CD4-positive, alpha-beta T cell (primary cell): ENCODE measurements at regions not wholly inside any gene's neighbourhood (a gene's known extent, or its start where the extent isn't known, plus 50 kb on each side); places are given as distances from the start of the nearest gene placed in this dataset.

ENCODE experiments used
- ATAC-seq: fragments of 200-7000 bp; cut with Tn5 transposase; one replicate; pipeline ENCODE4 v1.10.0; 2022; ENCODE audit warnings: mild to moderate bottlenecking; ENCODE audit not compliant: poor library complexity
- CTCF ChIA-PET: fragments of 350-600 bp; sonication (Branson Sonifier 250); formaldehyde crosslinking; loops from one replicate; lab custom pipeline; 2021; ENCODE audit warnings: antibody characterized with exemption, inconsistent platforms; lab: Charles Lee
- POLR2A ChIA-PET: fragments of 350-600 bp; sonication (Branson Sonifier 250); formaldehyde crosslinking; loops from one replicate; lab custom pipeline; 2021; ENCODE audit warnings: antibody characterized with exemption, inconsistent platforms; lab: Charles Lee
- DNase-seq, 14 experiments: peaks; one replicate each; pipeline ENCODE4 v3.0.0-alpha.2; 2013 to 2020; ENCODE audit warnings: mixed read lengths in 2 of 14
- H3K27ac ChIP-seq, 2 donors: one replicate each; pipeline versions ENCODE4 v1.5.1 to v1.7.0; 2013; ENCODE audit warnings: low read length in 2 of 2, low read depth in 1 of 2, mild to moderate bottlenecking in 1 of 2
- H3K27me3 ChIP-seq, 2 experiments: 1 replicate in 1 of 2; 2 replicates in 1 of 2; pipeline versions ENCODE4 v1.6.1 to v1.7.0; 2013; ENCODE audit warnings: low read length in 2 of 2, control low read depth in 1 of 2, mild to moderate bottlenecking in 1 of 2, moderate library complexity in 1 of 2; ENCODE audit not compliant: insufficient read depth in 2 of 2, control insufficient read depth in 1 of 2
- H3K36me3 ChIP-seq: one replicate; pipeline ENCODE4 v1.6.1; 2013; ENCODE audit warnings: low read length, control low read depth; ENCODE audit not compliant: insufficient read depth
- H3K4me1 ChIP-seq: one replicate; pipeline ENCODE4 v1.6.1; 2013; ENCODE audit warnings: low read length, control low read depth; ENCODE audit not compliant: insufficient read depth
- H3K4me3 ChIP-seq: one replicate; pipeline ENCODE4 v1.5.1; 2013; ENCODE audit warnings: mild to moderate bottlenecking, low read length, moderate library complexity
- H3K9me3 ChIP-seq, 2 experiments: 1 replicate in 1 of 2; 2 replicates in 1 of 2; pipeline versions ENCODE4 v1.6.1 to v1.7.0; 2013; ENCODE audit warnings: low read length in 2 of 2, mild to moderate bottlenecking in 2 of 2, control low read depth in 1 of 2, moderate library complexity in 1 of 2; ENCODE audit not compliant: control insufficient read depth in 1 of 2, insufficient read depth in 1 of 2
- H3K27ac Mint-ChIP-seq: one replicate; pipeline ENCODE4 v1.8.0; 2020; ENCODE audit warnings: mixed read lengths
- H3K27me3 Mint-ChIP-seq: one replicate; pipeline ENCODE4 v1.8.0; 2021; ENCODE audit warnings: mixed read lengths
- H3K36me3 Mint-ChIP-seq: one replicate; pipeline ENCODE4 v1.8.0; 2021; ENCODE audit warnings: low read depth, mixed read lengths
- H3K4me1 Mint-ChIP-seq: one replicate; pipeline ENCODE4 v1.8.0; 2021; ENCODE audit warnings: low read depth, mixed read lengths
- H3K4me3 Mint-ChIP-seq: one replicate; pipeline ENCODE4 v1.8.0; 2020; ENCODE audit warnings: mild to moderate bottlenecking, mixed read lengths
- H3K9me3 Mint-ChIP-seq: one replicate; pipeline ENCODE4 v1.8.0; 2020; ENCODE audit warnings: mixed read lengths
- intact Hi-C, 2 experiments: fragments of 100-400 bp; cut with DNase I in 1 of 2; cut with micrococcal nuclease in 1 of 2; formaldehyde crosslinking; loops; one replicate each; pipeline versions ENCODE4 v1.15.1 to v1.9.0; 2023 to 2025; cut with DNase I, micrococcal nuclease
- TF ChIP-seq, protein P1 (sequence below): fragments of 200-600 bp; IDR thresholded peaks from one replicate; pipeline ENCODE4 v1.8.0; 2022; ENCODE audit warnings: antibody characterized with exemption, mild to moderate bottlenecking

DNA sequence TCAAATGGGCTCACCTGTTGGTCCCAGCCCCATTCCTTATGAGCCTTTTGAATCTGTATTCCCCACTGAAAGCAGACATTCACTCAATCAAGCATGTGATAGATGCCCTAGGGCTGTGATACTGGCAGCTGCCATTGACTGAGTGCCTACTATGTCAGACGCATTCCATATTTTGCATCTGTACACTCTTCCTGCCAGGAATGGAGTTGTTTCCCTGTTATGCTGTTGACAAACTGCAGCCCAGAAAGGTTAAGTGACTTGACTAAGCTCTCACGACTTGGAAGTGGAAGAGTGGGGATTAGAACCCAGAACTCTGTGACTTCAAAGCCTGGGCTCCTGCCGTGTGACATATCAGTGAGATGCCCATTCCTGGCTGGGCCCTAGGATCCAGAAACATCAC is 211.4 kb downstream of the RPLP1 start:
- Histone ChIP-seq H3K4me3 (no peak overlapping the region), H3K27me3 (no peaks in the 10 kb centered on the region), H3K4me1 (peaks cover 30% of the 10 kb centered on the region), H3K27ac (no peak overlapping the region), H3K9me3 (no peaks in the 10 kb centered on the region), H3K36me3 (no peaks in the 10 kb centered on the region)
- TF ChIP-seq, protein P1, sequence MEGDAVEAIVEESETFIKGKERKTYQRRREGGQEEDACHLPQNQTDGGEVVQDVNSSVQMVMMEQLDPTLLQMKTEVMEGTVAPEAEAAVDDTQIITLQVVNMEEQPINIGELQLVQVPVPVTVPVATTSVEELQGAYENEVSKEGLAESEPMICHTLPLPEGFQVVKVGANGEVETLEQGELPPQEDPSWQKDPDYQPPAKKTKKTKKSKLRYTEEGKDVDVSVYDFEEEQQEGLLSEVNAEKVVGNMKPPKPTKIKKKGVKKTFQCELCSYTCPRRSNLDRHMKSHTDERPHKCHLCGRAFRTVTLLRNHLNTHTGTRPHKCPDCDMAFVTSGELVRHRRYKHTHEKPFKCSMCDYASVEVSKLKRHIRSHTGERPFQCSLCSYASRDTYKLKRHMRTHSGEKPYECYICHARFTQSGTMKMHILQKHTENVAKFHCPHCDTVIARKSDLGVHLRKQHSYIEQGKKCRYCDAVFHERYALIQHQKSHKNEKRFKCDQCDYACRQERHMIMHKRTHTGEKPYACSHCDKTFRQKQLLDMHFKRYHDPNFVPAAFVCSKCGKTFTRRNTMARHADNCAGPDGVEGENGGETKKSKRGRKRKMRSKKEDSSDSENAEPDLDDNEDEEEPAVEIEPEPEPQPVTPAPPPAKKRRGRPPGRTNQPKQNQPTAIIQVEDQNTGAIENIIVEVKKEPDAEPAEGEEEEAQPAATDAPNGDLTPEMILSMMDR = no peak
- ChIA-PET CTCF (no interaction called here), POLR2A (no interaction called here)
- H3K27ac Mint-ChIP-seq = no peak overlapping the region
- no peaks in the 10 kb centered on the region for H3K9me3 Mint-ChIP-seq
- H3K4me1 Mint-ChIP-seq = peaks cover 24% of the 10 kb centered on the region
- no peak overlapping the region for H3K4me3 Mint-ChIP-seq
- DNase-seq = no peak
- ATAC-seq = no peak
- H3K36me3 Mint-ChIP-seq = no peaks in the 10 kb centered on the region
- no peaks in the 10 kb centered on the region for H3K27me3 Mint-ChIP-seq
- intact Hi-C loops = no loop called here

DNA sequence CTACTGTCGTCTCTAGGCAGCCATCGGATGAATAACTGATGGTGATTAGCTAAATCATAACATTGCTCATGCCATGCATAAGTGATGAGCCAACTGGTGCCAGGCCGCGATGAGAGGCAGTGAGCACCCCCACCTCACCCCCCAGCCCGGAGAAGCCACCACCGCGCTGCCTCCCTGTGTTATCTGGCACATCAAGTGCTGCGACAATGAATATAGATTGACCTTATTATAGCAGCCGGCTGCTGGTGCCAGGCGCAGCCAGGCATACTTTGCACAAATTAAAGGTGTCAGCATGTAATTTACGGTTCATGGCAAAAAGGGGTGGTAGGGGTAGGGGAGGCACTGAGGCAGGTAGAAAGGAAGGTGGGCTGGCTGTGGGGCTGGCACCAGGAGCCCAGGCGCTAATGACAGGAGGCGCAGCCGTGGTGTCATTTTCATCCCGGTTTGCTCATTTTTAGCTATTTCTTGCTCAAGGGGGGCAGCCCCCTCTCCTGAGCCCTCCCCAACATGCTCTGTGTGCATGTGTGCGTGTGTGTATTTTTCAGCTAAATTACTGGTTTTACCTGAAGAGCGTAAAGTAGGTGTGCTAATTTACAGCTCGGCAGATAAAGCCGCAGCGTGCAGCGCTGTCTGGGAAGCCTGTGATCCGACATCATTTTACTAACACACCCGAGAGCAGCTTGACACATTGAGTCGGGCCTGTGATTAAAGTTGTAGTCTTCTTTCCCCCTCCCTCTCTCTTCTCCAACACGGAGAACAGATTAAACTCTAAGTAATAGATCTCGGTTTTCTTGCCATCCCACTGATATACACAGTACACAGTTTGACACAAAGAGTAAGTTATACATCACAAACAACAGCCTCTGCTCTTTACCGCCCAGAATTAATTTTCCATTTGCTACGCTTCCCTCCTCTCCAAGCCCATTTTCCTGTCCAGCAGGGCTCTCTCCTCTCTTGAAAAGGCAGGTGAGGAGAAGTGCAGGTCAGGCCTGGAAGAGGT is 212.3 kb downstream of the RPLP1 start:
- TF ChIP-seq, protein P1 = no peak
- H3K4me1 Mint-ChIP-seq = peaks cover 33% of the 10 kb centered on the region
- no peaks in the 10 kb centered on the region for H3K27me3 ChIP-seq
- H3K27ac ChIP-seq = no peak overlapping the region
- no peaks in the 10 kb centered on the region for H3K27me3 Mint-ChIP-seq
- no peak overlapping the region for H3K4me3 Mint-ChIP-seq
- no peaks in the 10 kb centered on the region for H3K36me3 ChIP-seq
- no peaks in the 10 kb centered on the region for H3K36me3 Mint-ChIP-seq
- ATAC-seq (no peak), DNase-seq (no peak)
- ChIA-PET POLR2A (no interaction called here), CTCF (no interaction called here)
- intact Hi-C loops = no loop called here
- H3K27ac Mint-ChIP-seq = no peak overlapping the region
- no peak overlapping the region for H3K4me3 ChIP-seq
- H3K4me1 ChIP-seq = peaks cover 39% of the 10 kb centered on the region
- H3K9me3 ChIP-seq = no peaks in the 10 kb centered on the region
- no peaks in the 10 kb centered on the region for H3K9me3 Mint-ChIP-seq

DNA sequence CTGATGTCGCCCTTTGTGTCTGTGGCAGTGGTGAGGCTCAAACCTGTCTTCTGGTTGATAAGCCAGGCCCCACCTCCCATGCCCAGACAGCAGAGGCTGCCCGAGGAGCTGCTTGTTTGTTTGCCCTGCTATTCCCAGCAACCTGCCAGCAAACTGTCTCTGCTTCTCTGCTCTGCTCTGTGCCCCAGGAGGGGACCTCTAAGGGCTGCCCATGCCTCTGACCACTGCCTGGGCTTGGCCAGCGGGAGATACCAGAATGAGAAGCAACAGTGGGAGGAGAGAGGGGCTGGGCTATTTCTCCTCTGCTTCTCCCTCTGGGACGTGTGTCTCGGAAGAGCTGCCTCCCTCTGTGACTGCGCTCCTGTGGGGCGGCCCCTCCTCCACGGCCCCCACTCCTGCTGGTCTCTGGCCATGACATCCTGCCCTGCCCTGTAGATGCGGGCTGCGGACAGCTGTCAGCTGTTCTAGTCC is 213.1 kb downstream of the RPLP1 start:
- H3K27ac ChIP-seq = no peak overlapping the region
- H3K27ac Mint-ChIP-seq = no peak overlapping the region
- peak in 1 of 14 experiments; percentile 29 for DNase-seq

More for the DNA sequence above, 213.1 kb downstream of the RPLP1 start:
- Histone ChIP-seq H3K36me3 (no peaks in the 10 kb centered on the region), H3K4me1 (peaks cover 47% of the 10 kb centered on the region), H3K27me3 (no peaks in the 10 kb centered on the region), H3K9me3 (no peaks in the 10 kb centered on the region), H3K4me3 (no peak overlapping the region)
- ATAC-seq = no peak
- intact Hi-C loops = no loop called here
- H3K9me3 Mint-ChIP-seq = no peaks in the 10 kb centered on the region
- H3K36me3 Mint-ChIP-seq = no peaks in the 10 kb centered on the region
- ChIA-PET POLR2A (no interaction called here), CTCF (no interaction called here)
- TF ChIP-seq, protein P1 = no peak
- H3K4me1 Mint-ChIP-seq = peaks cover 33% of the 10 kb centered on the region
- H3K27me3 Mint-ChIP-seq = no peaks in the 10 kb centered on the region
- H3K4me3 Mint-ChIP-seq = no peak overlapping the region
